Activated CD4-positive, alpha-beta T cell treated with anti-CD3 and anti-CD28 coated beads for 48 hours (primary cell): ENCODE measurements at regions not wholly inside any gene's neighbourhood (a gene's known extent, or its start where the extent isn't known, plus 50 kb on each side); places are given as distances from the start of the nearest gene placed in this dataset.

Experiments
- DNase-seq: peaks from one replicate; pipeline ENCODE4 v3.0.0-alpha.2; 2020

DNA sequence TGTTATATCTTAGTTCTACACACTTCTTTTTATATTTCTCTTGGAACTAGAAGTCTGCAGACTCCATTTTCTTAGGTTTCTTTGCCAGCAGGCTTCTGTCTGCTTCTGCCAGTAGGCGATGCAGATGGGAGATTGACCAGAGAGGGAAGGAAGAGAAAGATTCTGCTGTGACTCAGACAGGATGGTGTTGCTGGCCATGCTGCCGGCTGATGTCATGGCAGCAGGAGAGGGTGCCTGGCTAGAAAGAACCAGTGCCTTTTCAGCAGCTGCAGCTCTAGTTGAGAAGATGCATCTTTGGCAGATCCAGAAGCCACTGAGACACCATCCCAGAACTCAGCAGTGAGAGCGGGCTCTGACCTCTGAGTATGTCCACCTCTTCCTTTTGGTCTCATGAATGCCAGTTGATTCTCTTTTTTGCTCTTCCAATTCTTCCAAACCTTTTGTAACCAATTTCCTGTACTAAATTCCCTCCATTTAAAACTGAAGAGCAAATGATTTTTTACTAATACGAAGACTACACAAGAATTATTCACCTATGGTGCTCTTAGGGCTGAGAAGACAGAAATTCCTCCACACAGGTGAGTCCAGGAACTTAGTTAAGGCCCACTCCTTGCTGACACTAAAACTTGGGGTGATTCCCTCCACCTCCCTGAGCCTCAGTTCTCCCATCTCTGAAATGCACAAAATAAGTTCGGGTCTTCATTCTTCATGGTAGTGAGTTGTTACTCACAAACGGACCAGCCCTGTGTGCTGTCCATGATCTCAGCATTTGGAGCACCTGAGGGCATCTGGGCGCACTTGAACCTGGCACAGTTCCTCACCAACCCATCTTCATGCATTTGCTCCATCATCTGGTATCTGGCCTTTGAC lies 200.7 kb downstream of the MYCN start:
- DNase-seq: no peak

DNA sequence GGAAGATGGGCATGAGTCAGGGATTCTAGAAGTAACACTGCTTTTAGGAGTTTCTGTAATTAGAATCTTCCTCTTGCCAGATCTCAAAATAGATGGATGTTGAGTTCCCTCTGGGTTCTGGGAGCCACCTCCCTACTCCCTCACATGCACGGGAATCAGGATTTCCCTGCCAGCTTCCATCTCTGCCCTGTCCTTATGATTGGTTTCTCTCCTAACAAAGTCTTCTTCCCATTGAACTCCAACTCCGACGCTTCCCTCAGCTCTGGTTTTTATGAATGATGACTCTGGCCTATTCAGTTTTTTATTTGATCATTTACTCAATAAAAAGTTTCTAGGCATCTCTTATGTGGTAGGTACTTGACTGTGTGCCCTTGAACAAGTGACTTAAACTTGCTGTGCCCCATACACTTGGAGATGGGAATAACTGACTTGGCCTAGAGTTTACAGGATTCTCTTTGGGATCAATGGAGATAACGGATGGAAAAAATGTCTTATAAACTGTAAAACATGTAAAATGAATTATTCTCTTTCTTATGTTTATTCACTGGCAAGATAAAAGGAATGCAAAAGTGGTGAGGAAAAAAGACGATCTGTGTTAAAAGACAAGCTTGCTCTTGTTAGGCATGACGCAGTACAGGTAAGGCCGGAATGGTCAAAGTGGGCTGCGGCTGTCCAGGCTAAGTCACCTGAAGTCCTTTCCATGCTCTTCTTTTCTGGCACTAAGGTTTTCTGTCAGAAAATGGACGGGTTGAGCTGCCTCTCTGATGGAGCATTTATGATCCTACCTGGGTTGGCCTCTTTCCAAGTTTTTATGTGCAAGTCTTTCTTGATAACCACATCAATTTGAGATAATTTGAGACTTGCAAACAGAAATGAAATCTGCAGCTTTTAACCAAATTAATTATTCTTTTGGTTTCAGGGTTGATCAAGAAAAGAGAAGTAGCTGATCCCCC lies 199.6 kb downstream of the MYCN start:
- DNase-seq: no peak

DNA sequence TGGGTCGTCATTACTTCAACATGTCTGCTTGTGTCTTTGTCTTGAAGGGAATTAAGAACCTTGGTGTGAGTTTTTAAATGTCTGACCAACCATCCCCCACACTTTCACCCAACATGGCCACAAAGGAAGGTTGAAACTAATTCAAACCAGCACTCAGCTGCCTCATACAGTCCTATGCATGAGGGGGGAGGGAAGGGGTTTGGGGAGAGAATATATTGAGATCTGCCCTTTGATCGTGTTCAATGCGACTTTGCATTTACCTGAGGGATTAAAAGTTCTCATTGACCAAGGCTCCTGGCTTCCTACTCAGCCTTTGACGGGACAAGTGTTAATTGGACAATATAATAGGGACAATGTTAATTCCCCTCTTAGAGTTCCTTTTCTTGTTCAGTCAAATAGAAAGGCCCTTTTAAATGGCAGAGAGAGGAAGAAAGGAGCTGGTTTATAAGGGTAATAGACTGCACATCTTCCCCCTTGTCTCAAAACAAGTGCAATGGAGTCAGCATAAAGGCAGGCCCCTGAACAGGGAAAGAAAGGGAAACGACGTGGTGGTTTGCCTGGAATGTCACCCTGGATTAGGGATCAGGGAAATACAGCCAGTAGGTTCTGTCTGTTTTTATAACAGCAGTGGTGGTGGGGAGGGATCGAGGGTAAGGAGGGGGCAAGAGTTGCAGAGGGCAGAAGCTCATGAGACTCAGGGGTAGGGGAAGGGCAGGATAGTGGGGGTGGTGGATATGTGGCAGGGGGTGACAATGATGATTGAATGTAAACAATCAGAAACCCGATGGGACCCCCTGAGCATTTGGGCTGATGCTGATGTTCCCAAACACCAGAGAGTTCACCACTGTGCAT lies 198.7 kb downstream of the MYCN start:
- no peak for DNase-seq

DNA sequence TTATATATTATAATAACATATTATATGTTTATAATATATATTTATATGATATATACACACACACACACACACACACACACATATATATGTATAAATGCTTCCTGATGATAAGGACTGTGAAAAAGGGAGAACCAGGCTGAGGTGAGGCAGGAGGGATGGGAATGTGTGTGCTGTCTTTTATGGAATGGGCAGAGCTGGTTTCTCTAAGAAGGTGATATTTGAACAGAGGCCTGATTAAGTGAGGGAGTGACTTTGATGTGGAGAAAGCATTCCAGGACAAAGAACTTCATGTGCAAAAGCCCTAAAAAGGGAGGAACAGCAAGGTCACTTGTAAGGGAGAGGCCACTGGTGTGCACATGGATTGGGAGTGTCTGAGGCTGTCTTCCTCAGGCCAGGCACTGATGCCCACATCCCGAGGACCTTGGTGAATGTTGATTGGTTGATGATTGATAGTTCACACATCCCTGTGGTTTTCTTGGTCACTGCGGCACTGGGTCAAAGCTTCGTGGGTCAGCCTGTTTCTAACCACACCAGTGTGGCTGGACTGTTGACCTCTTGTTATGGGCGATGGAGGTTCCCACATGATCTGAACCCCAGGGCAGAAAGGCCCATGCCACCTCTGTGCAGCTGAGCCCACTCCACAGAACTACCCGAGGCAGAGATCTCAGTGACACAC lies 196.9 kb downstream of the MYCN start:
- no peak for DNase-seq

DNA sequence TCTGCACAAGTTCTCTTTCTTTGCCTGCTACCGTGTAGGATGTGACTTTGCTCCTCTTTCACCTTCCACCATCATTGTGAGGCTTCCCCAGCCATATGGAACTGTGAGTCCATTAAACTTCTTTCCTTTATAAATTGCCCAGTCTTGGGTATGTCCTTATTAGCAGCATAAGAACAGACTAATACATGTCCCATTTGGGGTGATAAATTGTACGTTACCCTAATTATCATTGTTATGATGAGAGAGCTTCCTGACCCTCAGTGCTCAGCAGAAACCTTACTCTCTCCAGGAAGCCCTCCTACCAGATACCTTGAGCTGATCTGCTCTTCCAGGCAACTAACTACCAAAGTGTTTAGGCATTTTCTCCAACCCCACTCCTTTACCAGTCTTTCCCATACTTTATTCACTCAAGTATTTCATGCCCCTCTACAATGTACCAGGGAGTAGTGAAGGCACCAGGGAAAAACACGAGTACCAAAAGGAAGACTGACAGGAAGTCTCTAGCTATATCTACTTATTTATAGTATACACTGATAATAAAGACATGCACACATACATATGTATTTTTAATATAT lies 196.2 kb downstream of the MYCN start:
- no peak for DNase-seq

DNA sequence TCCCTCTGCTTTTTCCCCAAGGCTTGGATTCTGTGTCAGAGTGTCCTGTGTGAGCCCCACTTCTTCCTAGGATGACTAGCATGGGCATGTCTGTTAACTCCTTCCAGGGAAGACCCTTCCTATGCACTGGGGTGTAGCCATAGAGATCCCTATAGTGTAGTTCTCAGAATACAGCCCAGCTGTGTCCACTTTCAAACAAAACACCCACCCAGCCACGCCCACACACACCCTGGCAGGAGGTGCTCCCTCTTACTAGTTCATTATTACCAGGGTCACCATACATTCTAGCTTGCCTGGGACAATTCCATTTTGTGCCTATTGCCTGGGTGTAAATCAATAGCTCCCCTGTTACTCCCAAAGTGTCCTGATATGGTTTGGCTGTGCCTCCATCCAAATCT lies 195.6 kb downstream of the MYCN start:
- no peak for DNase-seq

DNA sequence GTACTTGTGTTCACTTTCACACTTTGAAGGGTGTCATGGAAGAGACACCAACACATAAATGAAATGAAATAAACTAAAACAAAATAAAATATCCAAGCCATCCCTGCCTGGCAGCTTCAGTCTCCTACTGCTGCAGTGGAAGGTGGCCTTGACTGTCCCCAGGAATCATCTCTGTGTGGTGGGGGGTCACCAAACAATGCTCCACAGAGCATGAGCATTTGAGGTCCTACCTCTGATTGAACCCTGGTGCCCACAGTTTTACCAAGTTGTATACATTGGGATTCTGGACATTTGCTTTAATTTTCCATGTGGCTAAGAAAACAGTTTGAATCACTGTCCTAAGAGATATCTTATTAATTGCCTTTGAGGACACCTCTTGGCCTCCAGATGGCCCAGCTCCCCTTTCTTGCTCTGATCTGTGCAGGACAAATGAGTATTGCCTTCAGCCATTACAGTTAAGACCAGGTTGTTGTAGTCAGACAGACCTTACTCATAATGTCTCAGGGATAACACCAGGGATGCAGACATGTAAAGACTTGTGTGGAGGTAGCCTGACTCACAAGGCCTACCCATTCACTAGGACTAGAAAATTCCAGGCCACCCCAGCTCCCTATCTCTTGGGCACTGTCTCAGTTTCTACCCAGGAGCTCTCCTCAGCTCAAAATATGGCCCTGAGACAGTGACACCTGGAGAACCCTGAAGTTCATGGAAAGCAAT lies 195.0 kb downstream of the MYCN start:
- no peak for DNase-seq

DNA sequence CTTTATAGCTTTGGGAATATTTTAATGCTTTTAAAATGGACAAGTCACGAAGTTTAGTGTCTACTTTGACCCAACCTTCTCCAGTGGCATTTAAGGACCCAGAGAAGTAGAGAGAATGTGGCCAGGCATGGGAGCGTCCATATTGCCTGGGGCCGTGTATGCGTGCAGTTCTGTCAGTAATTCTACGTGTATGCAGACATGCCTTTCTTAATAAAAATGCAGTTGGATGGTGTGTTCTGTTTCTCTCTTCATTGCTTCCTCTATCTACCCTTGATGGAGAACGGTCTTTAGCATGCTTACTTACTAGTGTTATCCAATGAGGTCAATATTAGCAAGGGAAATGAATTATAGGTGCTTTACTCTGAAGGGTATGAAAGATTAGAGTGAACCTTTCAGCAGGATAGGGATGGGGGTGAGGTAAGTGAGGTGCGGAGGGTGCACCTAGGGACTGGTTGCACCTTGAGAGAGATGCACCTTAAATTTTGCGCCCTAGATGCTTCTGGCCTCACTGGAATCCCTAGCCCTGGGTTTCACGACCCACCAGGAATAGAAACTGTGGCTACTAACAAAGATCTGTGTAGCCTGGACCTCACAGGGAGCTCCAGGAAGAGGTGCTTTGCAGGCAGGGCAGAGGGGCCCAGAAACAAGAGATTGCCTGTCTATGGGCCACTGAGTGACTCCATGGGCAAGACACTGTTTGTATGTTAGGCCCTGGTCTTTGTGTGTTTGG lies 194.3 kb downstream of the MYCN start:
- no peak for DNase-seq

DNA sequence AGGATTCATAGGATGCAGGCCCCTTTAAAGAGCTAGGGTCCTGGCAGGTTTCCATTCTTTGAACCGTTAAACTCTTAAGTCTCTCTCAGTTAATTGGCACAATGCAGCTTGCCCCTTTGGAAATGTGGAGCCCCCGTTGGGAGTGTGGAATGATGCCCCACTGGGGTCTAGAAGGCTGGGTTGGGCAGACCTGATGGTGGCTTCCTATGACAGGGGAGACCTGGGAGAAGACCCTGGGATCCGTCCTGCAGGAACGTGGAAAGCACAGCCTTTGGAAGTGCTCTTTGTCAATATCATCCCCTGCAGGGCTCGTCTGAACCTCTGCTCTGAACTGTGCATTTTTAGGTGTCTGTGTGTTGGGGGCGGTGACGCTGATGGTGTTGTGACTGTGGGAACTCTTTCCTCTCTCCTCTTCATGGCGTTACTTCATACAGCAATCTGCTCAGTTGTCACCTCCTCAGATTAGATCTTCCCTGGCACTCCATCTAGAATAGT lies 190.6 kb downstream of the MYCN start:
- DNase-seq: no peak

DNA sequence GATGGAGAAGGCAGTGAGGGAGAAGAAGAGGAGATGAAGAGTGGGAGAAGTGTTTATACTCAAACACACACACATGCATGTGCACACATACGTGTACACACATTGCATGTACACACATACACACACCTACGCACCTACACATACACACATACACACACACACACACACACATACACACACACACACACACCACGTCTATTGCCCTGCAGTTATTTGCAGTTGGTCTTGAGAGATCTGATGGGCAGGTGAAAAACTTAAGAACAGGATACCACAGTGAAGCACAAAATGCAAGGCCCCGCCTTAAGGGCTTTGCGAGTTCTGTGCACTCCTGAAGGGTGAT lies 190.2 kb downstream of the MYCN start:
- no peak for DNase-seq

DNA sequence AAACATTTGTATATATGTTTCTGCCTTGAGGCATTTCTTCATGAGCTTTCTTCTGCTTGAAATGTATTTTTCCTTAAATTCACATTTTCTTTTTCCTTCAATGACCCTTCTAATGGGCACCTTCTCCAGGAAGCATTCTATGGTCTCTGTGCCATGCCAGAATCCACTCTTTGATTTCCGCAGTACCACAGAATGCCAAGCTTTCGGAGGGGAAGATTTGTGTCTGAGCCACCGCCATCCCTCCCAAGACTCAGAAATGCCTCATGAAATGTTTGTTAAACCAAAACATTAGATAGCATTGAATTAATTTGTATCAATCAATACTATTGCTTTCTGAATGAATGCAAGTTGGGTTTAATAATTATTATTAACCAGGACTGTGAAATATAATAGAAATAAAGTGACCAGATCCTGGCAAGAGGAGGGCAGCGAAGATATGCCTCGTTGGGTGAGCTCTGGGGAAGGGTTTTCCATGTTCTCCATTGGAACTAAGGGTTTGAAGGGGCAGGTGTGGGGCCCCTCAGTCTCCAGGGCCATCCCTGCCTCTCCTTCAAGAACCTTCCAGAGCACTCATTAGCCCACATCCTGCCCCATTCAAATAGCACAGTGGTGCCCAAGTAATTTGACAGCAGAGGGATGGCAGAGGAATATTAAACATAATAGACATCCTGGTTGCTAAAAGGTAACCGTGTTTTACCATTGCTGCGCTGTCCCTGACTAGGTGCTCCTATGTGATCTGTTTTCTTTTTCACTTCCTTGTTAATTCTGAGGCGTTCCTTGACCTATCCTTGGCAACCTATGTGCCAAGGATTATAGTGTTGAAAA lies 189.6 kb downstream of the MYCN start:
- DNase-seq: no peak

DNA sequence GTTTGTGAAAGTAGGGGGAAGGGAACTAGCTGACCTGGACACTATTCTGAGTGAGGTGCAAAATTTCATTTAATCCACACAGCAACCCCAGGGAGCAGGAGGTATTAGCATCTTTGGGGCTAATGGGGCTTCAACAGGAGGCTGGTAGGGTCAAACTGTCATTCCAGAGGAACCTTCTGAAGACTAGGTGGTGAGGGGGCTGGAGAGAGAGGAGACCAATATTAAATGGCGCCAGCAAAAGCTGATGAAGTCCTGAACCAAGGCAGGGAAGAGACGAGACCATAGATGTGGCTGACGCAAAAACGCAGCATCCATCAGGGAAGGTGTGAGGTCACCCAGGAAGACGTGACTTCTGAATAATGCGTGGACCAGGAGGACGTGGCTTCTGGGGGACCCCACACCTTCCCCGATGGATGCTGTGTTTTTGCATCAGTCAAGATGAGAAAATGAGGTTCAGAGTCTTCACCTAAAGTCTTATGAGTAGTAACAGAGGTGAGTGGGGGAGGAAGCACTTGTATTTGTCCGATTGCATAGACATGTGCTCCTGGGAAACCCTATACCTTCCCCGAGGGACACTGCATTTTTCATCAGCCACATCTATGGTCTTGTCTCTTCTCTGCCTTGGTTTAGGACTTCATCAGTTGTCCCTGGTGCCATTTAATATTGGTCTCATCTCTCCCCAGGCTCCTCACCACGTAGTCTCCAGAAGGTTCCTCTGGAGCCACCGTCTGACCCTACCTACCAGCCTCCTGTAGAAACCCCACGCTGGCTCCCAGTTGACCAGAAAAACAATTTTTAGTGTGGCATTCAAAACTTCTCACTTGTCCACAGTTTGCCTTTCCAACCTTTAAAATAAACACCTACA lies 188.6 kb downstream of the MYCN start:
- no peak for DNase-seq

DNA sequence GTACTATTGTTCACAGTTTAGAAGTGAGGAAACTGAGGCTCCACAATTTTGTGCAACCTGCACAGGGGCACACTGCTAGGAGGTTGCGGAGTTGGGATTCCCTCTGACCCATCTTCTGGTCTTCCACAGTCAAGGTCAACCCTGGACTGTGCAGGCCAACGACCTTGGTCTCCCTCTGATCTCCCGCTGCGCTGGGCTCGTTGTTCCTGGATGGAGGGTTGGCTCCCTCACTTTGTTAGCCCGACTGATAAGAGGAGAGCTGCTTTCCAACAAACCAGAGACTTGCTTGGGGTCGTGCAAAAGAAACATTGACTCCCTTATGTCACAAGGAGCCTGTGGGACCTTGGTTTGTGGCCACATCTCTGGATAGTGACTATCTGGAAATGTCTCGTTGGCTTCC lies 187.6 kb downstream of the MYCN start:
- DNase-seq: no peak

DNA sequence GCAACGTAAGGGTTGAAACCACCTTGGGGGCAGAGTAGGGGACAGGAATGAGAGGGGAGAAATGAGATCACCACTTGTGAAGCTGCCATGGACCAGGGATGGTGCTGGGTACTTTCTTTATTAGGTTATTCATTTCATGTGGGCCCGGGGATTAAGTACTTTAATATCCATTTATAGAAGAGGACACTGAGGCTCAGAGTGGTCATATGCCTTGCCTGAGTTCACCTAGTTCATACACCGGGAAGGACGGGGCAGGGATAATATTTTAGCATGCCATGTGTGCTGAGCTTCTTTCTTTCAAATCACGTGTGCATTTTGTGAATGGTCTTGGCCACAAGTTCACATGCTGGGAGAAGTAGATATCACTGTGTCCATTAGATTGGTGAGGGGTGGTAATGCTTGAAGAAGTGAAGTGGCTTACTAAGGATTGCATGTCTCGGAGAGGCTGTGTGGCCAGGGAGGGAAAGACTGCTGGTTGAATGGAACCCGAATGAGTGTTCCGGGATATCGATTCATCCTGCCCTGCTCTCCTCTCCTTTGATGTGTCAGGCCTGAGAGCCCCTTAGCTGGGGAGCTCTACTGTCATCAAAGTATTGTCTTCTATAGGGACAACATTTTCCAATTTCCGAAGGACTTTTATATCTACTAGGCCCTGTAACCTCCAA lies 187.1 kb downstream of the MYCN start:
- DNase-seq: no peak

DNA sequence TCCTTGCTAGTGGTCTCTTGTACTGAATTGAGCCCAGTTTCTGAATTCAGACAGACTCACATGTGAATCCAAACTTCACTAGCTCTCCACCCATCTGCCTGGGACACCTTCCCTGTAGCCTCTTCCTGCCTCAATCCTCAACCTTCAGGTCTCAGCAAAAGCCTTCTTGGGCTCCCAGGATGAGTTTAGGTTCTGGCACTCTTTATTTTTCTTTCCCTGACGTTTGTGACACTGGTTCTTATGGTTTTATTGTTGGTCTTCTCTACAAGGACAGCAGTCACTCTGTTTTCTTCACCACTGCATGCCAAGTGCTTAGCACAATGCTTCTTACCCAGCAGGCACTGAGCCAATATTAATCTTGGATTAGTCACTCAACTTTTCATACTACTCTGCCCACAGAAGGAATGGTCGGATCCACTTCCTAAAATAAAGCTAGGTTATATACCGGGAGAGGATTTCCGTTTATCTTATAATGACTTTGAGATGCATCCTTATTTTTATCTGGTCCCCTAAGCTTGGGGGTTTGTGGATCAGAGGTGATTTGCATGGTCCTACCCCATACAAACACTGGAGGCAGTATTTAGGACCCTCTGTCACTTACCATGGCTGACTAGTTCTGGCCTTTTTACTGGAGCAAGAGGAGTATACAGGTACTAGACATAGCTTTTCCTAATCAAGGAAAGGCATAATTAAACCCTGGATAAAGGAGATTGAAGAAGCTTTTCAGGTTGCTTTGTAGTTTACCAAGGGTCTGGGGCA lies 186.3 kb downstream of the MYCN start:
- no peak for DNase-seq

DNA sequence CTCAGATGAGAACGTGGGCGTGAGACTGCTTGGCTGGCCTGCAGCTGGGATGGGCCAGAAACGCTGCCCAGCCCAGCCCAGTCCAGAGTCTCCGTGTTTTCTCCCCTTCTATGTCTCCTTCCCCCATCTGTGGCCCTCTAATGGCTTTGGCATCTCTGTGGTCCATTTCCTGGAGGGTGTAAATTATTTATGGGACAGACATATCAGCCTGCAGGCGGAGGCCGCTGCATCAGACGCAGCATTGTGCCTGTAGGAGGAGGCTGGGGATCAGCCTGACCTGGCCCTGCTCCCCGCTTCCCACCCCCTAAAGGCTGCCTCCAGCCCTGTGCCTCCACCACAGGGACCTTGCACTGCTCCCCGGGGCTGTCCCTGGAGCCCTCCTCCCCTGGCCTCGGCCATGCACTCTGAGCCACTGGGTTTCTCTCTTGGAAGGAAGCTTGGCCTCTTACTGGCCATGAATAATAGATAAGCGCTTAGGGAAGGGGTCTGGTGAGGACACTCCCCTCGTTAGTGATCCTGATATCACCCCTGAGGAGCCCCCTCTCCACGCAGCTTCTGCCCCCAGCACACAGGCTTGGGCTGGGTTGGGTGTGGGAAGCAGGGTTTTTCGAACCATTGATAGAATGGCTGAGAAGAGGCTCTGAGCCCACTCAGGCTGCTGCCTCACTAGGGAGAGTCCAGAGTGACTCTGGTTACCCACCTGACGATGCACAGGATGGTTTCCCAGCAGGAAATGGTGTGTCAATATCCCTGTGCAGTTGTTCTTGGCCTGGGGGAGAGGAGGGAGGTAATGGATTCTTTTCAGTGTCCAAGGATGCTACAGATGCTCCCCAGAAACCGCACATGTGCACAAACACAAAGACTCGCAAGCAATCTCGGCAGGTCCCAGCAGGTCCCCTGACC lies 185.5 kb downstream of the MYCN start:
- no peak for DNase-seq
